NCI-H446 treated with DMSO at 0.1 percent for 48 hours (cell line): ENCODE measurements at regions not wholly inside any gene's neighbourhood (a gene's known extent, or its start where the extent isn't known, plus 50 kb on each side); places are given as distances from the start of the nearest gene placed in this dataset.

Experiments
- DNase-seq: peaks from one replicate; lab custom pipeline; 2025; lab: John Stamatoyannopoulos, UW

- DNase-seq = no peak
Observed at GRCh38 chr6:131383421-131384411, 189.3 kb upstream of the ARG1 start.

- no peak for DNase-seq
Observed at GRCh38 chr6:131387562-131388447, 185.2 kb upstream of the ARG1 start.

GRCh38 chr6:131390322-131390721 is 182.7 kb upstream of the ARG1 start:
- no peak for DNase-seq

- DNase-seq = no peak
Observed at GRCh38 chr6:131391116-131391515, 181.9 kb upstream of the ARG1 start.

- DNase-seq = no peak
Observed at GRCh38 chr6:131393433-131393832, 179.6 kb upstream of the ARG1 start.

GRCh38 chr6:131394768-131395432 is 178.1 kb upstream of the ARG1 start:
- DNase-seq = no peak

GRCh38 chr6:131398176-131398575 is 174.8 kb upstream of the ARG1 start:
- no peak for DNase-seq

- no peak for DNase-seq
Observed at GRCh38 chr6:131399433-131399832, 173.6 kb upstream of the ARG1 start.

GRCh38 chr6:131400054-131400778 is 172.8 kb upstream of the ARG1 start:
- DNase-seq = no peak

GRCh38 chr6:131400779-131401496 is 172.1 kb upstream of the ARG1 start:
- no peak for DNase-seq

- no peak for DNase-seq
Observed at GRCh38 chr6:131408811-131409210, 164.2 kb upstream of the ARG1 start.

- DNase-seq = no peak
Observed at GRCh38 chr6:131410785-131411184, 162.2 kb upstream of the ARG1 start.

GRCh38 chr6:131412960-131413830 is 159.8 kb upstream of the ARG1 start:
- no peak for DNase-seq

- DNase-seq = no peak
Observed at GRCh38 chr6:131413831-131414191, 159.2 kb upstream of the ARG1 start.

GRCh38 chr6:131414956-131415355 is 158.1 kb upstream of the ARG1 start:
- no peak for DNase-seq

- DNase-seq = no peak
Observed at GRCh38 chr6:131418441-131418840, 154.6 kb upstream of the ARG1 start.

- no peak for DNase-seq
Observed at GRCh38 chr6:131419702-131420101, 153.3 kb upstream of the ARG1 start.

GRCh38 chr6:131424016-131424415 is 149.0 kb upstream of the ARG1 start:
- DNase-seq = no peak

GRCh38 chr6:131424475-131424874 is 148.6 kb upstream of the ARG1 start:
- no peak for DNase-seq
